NCI-H510A treated with DMSO at 0.1 percent for 48 hours (cell line): ENCODE measurements at regions not wholly inside any gene's neighbourhood (a gene's known extent, or its start where the extent isn't known, plus 50 kb on each side); places are given as distances from the start of the nearest gene placed in this dataset.

Experiments
- DNase-seq: peaks from one replicate; lab custom pipeline; 2025; lab: John Stamatoyannopoulos, UW

- DNase-seq: no peak
These were observed 229.1 kb upstream of the APCDD1 start for GRCh38 chr18:10225300-10225699.

GRCh38 chr18:10226971-10227370 is 227.5 kb upstream of the APCDD1 start:
- no peak for DNase-seq

- no peak for DNase-seq
These were observed 226.1 kb upstream of the APCDD1 start for GRCh38 chr18:10228326-10228725.

GRCh38 chr18:10229458-10229857 is 225.0 kb upstream of the APCDD1 start:
- DNase-seq: no peak

GRCh38 chr18:10230072-10230471 is 224.4 kb upstream of the APCDD1 start:
- DNase-seq: no peak

- DNase-seq: no peak
These were observed 223.2 kb upstream of the APCDD1 start for GRCh38 chr18:10231220-10231619.

- DNase-seq: no peak
These were observed 222.4 kb upstream of the APCDD1 start for GRCh38 chr18:10232062-10232461.

- DNase-seq: no peak
These were observed 221.2 kb upstream of the APCDD1 start for GRCh38 chr18:10233082-10233875.

GRCh38 chr18:10234281-10234680 is 220.2 kb upstream of the APCDD1 start:
- no peak for DNase-seq

GRCh38 chr18:10234912-10235660 is 219.3 kb upstream of the APCDD1 start:
- no peak for DNase-seq

GRCh38 chr18:10235661-10235952 is 218.8 kb upstream of the APCDD1 start:
- no peak for DNase-seq

GRCh38 chr18:10239103-10239502 is 215.3 kb upstream of the APCDD1 start:
- DNase-seq: no peak

GRCh38 chr18:10239991-10240634 is 214.3 kb upstream of the APCDD1 start:
- no peak for DNase-seq

- no peak for DNase-seq
These were observed 213.5 kb upstream of the APCDD1 start for GRCh38 chr18:10240973-10241372.

GRCh38 chr18:10241579-10241978 is 212.9 kb upstream of the APCDD1 start:
- DNase-seq: no peak

GRCh38 chr18:10242936-10243680 is 211.3 kb upstream of the APCDD1 start:
- peak; percentile 35 for DNase-seq

- DNase-seq: no peak
These were observed 210.1 kb upstream of the APCDD1 start for GRCh38 chr18:10244341-10244740.

GRCh38 chr18:10245031-10245845 is 209.2 kb upstream of the APCDD1 start:
- no peak for DNase-seq

GRCh38 chr18:10245846-10246175 is 208.6 kb upstream of the APCDD1 start:
- DNase-seq: no peak

- DNase-seq: peak; percentile 6
These were observed 207.3 kb upstream of the APCDD1 start for GRCh38 chr18:10247021-10247741.

GRCh38 chr18:10247742-10248082 is 206.7 kb upstream of the APCDD1 start:
- DNase-seq: no peak
